Kidney tubule cell (primary cell): ENCODE measurements at regions not wholly inside any gene's neighbourhood (a gene's known extent, or its start where the extent isn't known, plus 50 kb on each side); places are given as distances from the start of the nearest gene placed in this dataset.
A peak's percentile ranks its signal among the peaks of the same experiment; 100 is the strongest.

Experiments used
- DNase-seq: peaks from one replicate; pipeline ENCODE4 v3.0.0-alpha.2; 2018; ENCODE audit warnings: low spot score

DNA sequence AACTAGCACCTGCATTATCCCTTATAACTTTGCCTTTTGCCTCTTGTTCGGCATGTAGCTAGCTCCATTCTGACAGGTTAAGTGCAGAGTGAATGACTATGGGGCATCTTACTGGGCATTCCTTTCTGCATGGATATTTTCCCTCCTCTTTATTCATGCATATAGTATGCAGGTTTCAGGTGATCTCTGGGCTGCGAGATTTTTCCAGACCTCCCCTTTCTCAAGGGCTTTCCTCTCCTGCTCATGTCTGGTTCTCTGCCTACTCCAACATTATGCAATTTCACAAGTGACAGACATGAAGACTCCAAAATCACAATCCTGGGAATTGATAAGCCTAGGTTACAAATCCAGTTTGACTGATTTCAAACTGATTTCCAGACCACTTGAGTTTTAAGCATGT is 503.8 kb downstream of the NXPH1 start:
- no peak for DNase-seq

DNA sequence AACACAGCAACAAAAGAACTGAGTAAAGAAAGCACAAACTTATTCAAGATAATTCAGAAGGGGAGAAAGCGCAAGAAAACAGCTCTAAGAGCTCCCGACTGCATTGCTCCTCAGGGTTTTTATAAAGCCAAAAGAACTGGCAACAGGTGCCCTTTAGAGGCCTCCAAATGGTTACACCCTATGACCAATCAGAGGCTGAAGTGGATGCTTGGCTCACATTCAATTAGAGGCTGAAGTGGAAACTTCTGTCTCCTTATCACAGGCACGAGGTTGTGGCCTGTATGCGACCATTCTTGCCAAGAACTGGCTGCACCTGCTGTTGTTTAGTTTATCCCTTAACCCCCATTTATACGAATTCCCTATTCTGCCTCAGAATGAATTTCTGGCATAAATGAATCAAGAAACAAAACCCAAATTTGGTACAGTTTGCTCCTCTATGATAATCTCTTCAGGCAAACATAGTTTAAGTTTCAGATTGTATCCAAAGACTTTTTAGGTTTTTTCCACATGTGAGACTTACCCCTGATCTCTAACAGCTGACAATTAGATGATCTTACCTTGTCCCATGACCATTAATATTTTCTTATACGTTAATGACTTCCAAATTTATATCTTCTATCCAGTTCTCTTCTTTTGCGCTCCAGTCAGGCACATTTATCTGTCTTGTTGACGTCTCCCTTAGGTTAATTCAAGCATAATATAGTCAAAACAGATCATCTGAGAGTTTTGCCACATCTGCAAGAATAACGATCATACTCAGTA is 504.8 kb downstream of the NXPH1 start:
- DNase-seq: no peak

DNA sequence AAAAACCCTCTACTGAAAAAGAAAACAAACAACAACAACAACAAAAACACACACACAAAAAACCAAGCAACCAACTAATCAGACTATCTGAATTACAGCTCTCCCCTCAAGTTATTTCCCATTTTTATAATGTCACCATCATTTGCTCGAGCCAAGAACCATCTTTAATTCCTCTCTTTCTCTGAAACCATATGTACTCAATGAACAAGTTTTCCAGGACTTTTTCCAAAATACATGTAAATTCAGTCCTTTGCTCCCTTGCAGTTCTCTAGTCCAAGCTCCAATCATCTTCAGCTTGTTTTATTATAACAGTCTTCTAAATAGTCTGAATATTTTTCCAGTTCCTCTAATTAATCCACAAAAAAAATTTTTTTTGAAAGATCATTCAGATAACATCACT is 506.0 kb downstream of the NXPH1 start:
- no peak for DNase-seq

DNA sequence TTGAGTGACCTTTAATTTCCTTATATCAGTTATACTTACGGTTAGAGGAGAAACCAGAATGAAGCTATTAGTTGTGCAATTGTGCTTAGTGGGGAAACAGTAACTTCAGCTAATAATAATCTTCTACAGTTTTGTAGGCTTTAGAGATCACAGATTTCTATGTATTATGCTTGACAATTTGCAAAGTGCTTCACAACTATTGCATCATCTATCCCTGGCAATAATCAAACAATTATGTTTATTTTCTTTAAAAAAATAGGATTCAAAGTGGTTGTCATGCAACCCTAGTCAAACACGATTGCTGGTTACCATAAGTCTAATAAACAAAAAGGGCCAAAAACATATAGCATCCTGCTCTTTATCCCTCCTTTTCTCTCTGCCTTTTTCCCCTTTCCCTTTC is 530.3 kb downstream of the NXPH1 start:
- no peak for DNase-seq

DNA sequence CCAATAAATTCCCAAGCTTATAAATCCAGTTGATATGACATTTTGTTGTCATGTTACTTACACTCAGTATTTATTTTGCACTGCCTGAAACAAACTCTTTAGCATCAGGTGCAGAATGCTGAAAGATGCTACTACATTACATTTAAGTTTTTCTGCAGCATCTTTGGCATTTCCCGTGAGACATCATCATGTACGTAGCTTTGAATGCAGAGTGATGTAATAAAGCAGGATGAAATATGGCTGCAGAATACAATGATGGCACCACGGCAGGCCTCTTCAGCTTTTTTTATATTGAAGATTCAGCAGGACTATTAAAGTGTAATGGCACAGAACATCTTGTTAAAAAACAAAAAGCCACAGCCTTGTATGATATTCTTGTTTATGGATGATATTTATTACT is 531.8 kb downstream of the NXPH1 start:
- DNase-seq: no peak

DNA sequence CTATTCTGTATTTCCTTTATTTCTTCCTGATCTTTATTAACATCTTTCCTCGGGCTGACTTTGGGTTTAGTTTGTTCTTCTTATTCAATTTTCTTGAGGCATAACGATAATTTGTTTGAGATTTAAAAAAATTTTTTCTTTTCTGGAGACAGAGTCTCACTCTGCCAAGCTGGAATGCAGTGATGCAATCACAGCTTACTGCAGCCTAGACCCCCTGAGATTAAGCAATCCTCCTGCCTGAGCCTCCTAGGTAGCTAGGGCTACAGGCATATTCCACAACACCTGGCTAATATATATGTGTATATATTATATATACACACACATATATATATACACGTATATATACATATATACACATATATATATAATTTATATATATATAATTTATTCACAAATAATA is 540.2 kb downstream of the NXPH1 start:
- DNase-seq: no peak

DNA sequence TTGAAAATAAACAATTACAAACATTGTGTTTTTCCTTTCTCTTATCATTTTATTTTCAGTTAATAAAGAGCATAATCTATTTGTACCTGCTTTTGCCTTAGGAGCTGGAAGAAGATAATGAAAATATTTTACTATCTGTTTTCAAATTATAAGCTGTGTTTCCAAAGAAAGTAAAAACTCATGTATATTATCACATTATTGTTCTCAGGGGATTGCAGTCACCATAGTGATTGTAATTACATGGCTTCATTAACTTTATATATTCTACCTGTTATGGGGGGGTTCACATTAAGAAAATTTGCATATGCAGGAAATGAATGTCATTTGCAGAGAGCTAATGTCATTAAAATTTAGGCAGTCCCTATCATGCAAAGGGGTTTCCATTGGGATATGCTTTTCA is 542.3 kb downstream of the NXPH1 start:
- no peak for DNase-seq

DNA sequence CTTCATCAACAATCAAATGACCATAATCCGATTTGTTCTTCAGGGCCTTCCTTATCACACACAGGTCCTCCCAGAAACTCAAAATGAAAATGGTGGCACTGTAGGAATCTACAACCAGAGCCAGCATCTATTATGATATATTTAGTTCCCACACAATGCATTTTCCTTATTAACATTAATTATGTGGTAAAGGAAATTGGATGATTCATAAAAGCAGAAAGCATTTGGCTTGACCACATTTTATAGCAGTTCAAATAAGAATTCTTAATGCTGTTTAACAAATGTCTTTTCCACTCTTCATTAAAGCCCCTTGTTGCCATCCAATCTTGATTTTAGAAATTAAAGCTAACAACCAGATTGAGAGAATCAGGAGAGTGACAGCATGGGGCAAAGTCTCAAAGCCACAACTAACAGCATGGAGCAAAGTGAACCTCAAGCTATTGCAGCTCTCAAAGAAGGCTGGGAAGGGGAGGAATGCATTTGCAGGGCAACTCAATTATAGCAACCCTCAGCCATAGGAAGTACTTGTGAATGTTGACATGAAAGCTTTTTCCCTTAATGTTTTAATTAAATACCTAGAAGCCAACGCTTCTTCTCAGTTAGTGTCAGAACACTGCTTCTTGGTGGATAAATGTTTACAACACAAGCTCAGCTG is 549.1 kb downstream of the NXPH1 start:
- no peak for DNase-seq

DNA sequence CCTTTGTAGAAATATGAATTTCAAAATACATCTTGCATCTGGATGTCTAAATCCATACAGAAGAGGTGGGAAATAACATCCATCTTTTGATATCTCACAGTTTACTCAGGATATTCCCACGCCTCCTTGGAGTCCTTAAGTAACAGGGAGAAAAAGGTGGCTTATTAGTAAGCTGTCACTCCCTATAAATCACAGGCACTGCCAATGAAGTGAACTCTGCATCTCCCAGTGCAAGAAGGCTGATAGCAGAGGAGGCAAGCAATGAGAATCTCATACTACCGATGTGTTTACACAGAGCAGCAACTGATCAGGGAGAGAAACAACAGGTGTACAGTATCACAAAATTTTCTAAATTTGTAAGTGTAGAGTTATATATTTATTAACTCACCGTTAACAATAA is 551.8 kb downstream of the NXPH1 start:
- DNase-seq: no peak

DNA sequence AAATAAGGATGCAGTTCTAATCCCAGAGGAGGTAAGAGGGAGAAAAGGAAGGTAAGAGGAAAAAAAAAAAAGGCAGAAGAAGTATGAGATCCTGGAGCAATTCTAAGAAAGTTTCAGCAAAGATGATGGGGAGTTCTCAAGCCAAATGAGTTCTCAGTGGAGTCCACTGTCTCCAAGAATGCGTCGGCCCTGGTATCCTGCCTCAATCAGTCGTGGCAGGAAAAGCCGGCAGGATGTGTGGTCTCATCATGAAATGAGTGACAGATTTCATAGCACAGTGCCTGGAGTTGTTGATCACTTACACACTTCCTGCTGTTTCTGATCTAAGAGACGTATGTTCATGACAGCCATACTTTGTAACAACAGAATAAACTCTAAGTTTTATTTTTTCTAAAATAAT is 554.9 kb downstream of the NXPH1 start:
- no peak for DNase-seq

DNA sequence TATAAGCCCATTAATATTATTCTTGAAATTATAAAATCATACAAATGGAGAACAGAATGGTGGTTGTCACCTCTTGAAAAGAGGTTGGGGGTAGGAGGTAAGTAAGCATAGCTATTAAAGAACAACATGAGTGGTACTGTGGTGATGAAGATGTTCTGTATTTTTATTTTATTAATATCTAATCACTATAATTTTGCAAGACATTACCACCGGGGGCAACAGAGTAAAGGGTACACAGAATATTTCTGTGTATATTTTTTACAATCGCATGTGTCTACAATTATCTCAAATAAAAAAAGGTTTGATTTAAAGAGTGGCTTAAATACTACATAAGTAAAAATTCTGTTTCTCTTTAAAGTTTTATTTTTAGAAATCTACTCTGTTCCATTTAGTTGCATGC is 557.8 kb downstream of the NXPH1 start:
- DNase-seq: no peak

DNA sequence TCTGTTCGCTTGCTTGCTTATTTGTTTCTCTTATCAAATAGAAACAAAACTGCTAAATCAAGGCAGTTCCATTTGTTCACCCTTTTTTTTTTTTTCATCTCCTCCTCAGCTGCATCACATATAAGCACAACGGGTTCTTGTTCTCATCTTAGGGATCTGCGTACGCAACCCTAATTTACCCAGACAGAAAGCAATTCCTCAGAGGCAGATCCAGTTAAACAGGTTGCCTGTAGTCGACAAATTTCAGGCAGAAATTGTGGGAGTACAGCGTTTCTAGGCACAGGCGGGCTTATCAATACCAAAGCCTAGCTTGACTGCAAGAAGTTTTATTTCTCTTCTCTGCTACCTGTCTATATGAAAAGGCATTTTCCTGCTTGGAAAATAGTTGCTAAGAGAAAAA is 565.4 kb downstream of the NXPH1 start:
- DNase-seq: no peak

DNA sequence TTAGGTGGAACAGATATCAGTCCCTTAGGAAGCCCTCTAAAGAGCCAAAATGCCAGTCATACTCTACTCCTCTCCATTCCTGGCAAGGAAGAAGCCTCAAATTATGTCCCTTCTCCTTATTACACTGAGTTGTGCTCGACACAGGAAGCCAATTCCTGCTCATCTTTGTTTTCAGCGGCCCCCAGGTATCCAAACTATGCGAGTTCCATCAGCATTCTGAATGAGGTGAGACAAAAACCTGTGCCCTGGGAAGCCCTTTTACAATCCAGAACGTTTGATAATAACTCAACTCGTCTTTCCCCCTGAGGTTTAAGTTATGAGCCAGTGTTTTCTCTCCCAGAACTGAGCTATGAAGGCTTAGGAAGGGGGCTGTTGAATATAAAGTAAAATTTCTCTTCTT is 580.5 kb downstream of the NXPH1 start:
- DNase-seq: no peak

DNA sequence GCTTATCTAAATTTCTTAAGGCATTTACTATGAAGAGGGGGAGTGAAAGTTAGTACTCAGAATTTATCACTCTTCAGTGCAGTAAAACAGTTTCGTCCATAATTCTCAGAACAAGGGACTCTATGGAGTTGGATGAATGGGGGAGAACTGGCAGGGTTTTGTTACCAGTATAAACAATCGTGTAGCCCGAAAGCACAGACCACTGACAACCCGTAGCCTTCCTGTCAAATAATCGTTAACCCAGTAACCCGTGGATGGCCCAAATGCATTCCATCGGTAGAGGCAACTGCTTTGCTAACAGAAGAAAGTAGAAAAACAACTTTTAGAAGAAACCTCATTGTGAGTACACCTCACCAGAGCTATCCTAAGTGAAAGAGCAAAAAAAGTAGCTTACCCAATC is 583.9 kb downstream of the NXPH1 start:
- no peak for DNase-seq

DNA sequence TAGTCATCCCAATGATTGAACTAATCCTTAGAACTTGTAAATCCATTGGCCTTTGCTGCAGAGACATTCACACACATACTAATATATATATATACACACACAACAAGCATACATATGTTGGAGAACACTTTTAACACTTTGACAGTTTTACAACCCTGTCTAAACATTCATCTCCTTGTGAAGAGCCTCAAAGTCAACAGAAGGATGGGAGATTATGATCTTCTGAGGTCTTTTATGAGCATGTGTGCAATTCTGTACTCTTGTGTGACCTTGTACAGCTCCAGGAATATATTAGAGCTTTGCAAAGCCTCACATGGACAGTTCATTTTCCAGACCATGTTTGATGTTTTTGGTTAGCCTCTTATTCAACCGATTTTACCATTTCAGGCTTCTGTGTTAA is 589.0 kb downstream of the NXPH1 start:
- no peak for DNase-seq

DNA sequence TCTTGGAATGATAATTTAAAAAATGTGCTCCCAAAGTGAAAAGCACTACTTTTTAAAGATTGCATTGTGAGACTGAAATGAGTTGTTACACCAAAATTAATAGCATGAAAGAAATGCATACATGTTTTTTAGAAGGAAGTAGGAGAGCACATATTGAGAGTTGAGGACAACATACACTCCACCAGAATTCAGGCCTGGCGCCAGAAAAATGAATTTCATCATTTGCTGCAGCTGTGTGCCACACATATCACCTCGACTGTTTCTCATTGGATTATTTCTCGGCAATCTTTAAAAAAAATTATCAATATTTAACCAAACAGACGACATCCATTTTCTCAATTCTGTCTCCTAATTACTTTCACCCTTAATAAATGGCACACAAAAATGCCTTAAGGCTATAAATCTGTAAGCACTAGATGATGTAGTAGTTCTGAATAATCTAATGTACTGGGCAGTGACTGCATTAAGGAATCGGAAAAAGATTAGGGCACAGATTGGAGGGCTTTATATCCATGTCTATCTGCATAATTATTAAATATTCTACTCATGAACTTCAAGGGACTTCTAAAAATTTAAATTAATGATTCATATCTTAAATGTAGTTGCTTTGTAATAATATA is 590.4 kb downstream of the NXPH1 start:
- no peak for DNase-seq

DNA sequence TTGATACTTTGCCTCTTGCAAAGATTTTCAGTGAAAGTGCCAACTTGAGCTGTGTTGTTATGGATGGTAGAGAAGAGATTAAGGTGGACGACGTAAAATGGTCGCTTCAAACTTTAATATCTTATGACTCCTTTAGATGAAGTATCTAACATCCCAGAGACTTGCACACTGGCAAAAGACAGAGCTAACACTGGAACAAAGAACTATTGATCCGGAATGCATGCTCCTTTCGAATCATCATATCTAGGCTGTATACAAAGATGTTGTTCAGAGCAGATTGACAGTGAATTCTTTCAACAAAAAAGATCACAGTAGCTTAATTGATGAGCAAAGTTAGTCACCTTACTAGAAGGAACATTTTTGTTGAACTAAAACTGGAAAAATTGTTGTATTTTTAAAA is 592.7 kb downstream of the NXPH1 start:
- DNase-seq: no peak

DNA sequence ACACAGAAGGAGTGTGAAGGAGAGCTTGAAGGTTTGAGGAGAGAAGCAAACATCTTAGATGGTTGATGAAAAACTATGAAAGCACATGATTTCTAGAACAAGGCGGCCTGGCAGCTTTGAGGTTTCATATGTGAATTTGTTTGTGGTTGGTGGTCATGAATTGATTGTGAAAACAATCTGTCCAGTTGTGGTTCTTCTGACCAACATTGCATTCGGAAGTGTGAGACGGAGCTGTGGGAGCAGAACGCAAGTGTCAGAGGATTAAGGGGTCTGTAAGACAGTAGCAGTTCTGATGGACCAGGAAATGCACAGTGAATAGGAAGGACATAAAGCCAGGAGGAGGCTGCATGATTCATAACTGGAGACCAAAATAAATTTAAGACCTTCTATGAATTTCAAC is 594.6 kb downstream of the NXPH1 start:
- DNase-seq: no peak

DNA sequence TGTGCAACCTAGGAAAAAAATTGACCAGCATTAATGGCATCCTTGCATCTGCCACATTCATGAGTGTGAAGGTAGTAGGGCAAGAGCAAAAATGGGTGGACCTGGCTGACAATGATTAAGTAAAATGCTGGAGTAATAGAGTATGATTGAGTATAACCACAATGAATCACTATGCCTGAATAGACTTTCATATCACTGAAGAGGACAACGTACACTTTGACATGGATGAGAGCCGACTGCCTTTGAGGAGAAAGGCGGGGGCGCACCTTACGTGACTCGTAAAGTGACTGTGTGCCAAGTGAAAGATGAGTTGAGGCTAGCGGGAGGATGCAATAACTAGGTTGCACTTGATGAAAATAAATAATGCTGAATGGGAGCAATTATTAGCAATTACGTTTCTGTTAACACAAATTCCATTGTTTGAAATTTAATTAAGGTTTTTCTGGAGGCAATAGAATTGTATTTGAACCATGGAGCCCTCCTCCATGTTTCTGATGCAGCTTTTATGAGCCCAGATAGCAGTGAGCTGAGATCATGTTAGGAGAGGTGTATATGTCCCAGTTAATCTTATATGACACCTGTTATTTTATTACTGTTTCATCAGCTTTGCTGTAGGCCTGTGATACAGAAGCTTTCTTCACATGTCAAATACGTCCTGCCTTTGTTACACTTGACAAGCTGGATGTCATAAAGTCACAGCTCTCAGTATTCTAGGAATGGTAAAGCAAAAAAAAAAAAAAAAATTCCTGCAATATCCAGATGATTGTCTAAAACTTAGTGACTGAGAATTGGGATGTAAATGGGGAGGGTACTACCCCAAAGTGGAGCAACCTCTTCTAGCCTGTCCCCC is 596.5 kb downstream of the NXPH1 start:
- DNase-seq: peak; percentile 25

DNA sequence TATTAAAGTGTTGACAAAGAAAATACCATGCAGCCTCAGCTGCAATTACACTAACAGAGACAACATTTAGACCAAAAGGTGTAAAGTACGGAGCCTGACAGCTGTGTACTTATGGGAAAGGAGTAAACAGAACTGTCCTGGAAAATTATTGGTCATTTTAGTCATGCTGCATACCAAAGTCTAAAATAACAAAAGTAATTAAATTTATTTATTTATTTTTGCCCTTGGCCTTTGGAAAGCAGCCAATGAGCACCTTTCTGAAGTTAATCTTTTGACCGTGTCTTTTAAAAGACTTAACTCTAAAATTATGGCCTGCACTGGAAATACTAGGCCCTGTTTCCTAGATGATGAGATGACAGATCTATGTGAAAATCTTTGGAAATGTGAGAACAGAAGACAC is 597.6 kb downstream of the NXPH1 start:
- DNase-seq: no peak

DNA sequence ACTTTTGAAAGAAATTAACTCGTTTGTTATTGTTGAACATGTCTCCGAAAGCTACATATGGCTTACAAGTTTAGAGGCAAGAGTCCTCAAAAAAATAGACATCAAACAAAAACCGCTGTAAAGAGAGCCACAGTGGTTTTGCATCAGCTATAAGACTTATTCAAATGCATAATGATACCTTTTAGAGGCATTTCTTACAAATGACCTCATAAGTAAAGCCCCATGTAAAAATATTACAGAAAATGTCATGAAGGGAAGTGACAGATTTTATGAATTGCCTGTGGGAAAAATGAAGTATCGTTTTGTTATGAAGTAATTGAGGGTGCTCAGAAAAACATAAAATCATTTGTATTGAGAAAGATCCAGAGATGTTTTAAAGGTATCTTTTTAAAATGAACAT is 598.0 kb downstream of the NXPH1 start:
- DNase-seq: no peak

DNA sequence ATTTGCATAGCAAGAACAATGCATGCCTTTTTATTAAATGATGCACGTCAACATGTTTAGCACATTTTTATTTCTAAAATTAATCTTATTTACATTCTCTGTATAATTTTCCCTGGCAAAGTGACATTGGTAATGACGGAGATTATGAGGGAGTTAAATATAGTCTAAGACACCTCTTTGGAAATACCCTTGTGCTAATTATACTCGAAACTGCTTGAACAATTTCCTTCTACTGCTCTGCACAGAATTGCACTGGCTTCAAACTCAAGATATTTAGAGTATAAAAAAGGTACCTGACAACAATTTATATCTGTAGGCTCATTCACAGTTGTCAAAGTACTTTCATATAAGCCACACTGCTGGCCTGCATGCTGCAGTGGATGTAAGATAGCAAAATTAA is 602.7 kb downstream of the NXPH1 start:
- DNase-seq: no peak
